Neural cell (in vitro differentiated cells): ENCODE measurements at regions not wholly inside any gene's neighbourhood (a gene's known extent, or its start where the extent isn't known, plus 50 kb on each side); places are given as distances from the start of the nearest gene placed in this dataset.

Experiments used
- H2AFZ ChIP-seq: fragments of 200-600, 300-800 bp; sonication (generic), shearing (Covaris generic); 2 replicates; pipeline ENCODE4 v1.6.0; 2014; ENCODE audit warnings: low read depth, mild to moderate bottlenecking, antibody characterized with exemption, low read length, moderate library complexity
- H3F3A ChIP-seq: fragments of 200-600 bp; shearing (Covaris generic); 2 replicates; pipeline ENCODE4 v1.6.1; 2016; ENCODE audit warnings: mild to moderate bottlenecking, moderate library complexity, mixed read lengths, antibody characterized with exemption, low read length; ENCODE audit not compliant: insufficient read depth, poor library complexity, severe bottlenecking
- H3K27ac ChIP-seq: fragments of 200-600, 300-800 bp; sonication (generic), shearing (Covaris generic); 2 replicates; pipeline ENCODE4 v1.5.1; 2014; ENCODE audit warnings: mild to moderate bottlenecking, low read length, moderate library complexity
- H3K27me3 ChIP-seq: fragments of 300-800, 200-600 bp; sonication (generic), shearing (Covaris generic); 2 replicates; pipeline ENCODE4 v1.6.0; 2014; ENCODE audit warnings: mild to moderate bottlenecking, low read depth, low read length, moderate library complexity; ENCODE audit not compliant: insufficient read depth
- H3K36me3 ChIP-seq: fragments of 300-800, 200-600 bp; sonication (generic), shearing (Covaris generic); 2 replicates; pipeline ENCODE4 v1.5.1; 2014; ENCODE audit warnings: mild to moderate bottlenecking, antibody characterized with exemption, low read length, moderate library complexity; ENCODE audit not compliant: insufficient read depth
- H3K4me2 ChIP-seq: fragments of 300-800, 200-600 bp; sonication (generic), shearing (Covaris generic); 2 replicates; pipeline ENCODE4 v1.6.0; 2014; ENCODE audit warnings: mild to moderate bottlenecking, low read length
- H3K4me3 ChIP-seq: fragments of 300-800, 200-600 bp; sonication (generic), shearing (Covaris generic); 2 replicates; pipeline ENCODE4 v1.5.1; 2014; ENCODE audit warnings: mild to moderate bottlenecking, low read length, moderate library complexity
- H3K79me2 ChIP-seq: fragments of 200-600 bp; shearing (Covaris generic); replicated peaks from 2 replicates; pipeline ENCODE4 v1.6.0; 2014; ENCODE audit warnings: mild to moderate bottlenecking, low read length, moderate library complexity; ENCODE audit not compliant: insufficient read depth
- H3K9ac ChIP-seq: fragments of 300-800, 200-600 bp; sonication (generic), shearing (Covaris generic); 2 replicates; pipeline ENCODE4 v1.6.1; 2016; ENCODE audit warnings: mild to moderate bottlenecking, low read length, mixed read lengths
- H3K9me2 ChIP-seq: fragments of 200-600 bp; shearing (Covaris generic); 2 replicates; pipeline ENCODE4 v1.6.1; 2016; ENCODE audit warnings: mild to moderate bottlenecking, low read length, mixed read lengths; ENCODE audit not compliant: insufficient read depth
- H3K9me3 ChIP-seq: fragments of 200-600, 300-800 bp; sonication (generic), shearing (Covaris generic); 2 replicates; pipeline ENCODE4 v1.6.1; 2016; ENCODE audit warnings: mild to moderate bottlenecking, mixed run types, low read length, moderate library complexity, mixed read lengths
- H4K20me1 ChIP-seq: fragments of 200-600 bp; shearing (Covaris generic); 2 replicates; pipeline ENCODE4 v1.6.1; 2016; ENCODE audit warnings: mild to moderate bottlenecking, mixed run types; ENCODE audit not compliant: insufficient read depth
- EP300 ChIP-seq: fragments of 450-650 bp; conservative IDR thresholded peaks from 2 replicates; pipeline ENCODE4 v1.6.1; 2014; ENCODE audit warnings: antibody characterized with exemption, mild to moderate bottlenecking, moderate library complexity; ENCODE audit not compliant: poor library complexity, severe bottlenecking
- EZH2 ChIP-seq: fragments of 200-600, 300-800 bp; shearing (Covaris generic), sonication (generic); IDR thresholded peaks from 2 replicates; pipeline ENCODE4 v1.6.1; 2014; ENCODE audit warnings: antibody characterized with exemption, low read length, borderline replicate concordance, mild to moderate bottlenecking; ENCODE audit not compliant: insufficient read depth, poor library complexity, severe bottlenecking
- MXI1 ChIP-seq: fragments of 450-650 bp; conservative IDR thresholded peaks from 2 replicates; pipeline ENCODE4 v1.6.1; 2014; ENCODE audit warnings: antibody characterized with exemption, mild to moderate bottlenecking; ENCODE audit not compliant: poor library complexity, severe bottlenecking
- POLR2AphosphoS5 ChIP-seq: IDR thresholded peaks from 2 replicates; pipeline ENCODE4 v1.6.1; 2012
- RAD21 ChIP-seq: fragments of 450-650 bp; conservative IDR thresholded peaks from 2 replicates; pipeline ENCODE4 v1.6.1; 2014; ENCODE audit warnings: antibody characterized with exemption, mild to moderate bottlenecking, moderate library complexity
- SMC3 ChIP-seq: fragments of 450-650 bp; conservative IDR thresholded peaks from 2 replicates; pipeline ENCODE4 v1.6.1; 2014; ENCODE audit warnings: antibody characterized with exemption, mild to moderate bottlenecking, moderate library complexity; ENCODE audit not compliant: poor library complexity
- TAF1 ChIP-seq: IDR thresholded peaks from 2 replicates; pipeline ENCODE4 v1.6.1; 2012; ENCODE audit warnings: low read depth
- TF ChIP-seq, protein P1 (sequence below): fragments of 450-650 bp; IDR thresholded peaks from 2 replicates; pipeline ENCODE4 v1.5.1; 2014; ENCODE audit warnings: antibody characterized with exemption, mild to moderate bottlenecking, moderate library complexity; ENCODE audit not compliant: poor library complexity, severe bottlenecking
- TF ChIP-seq, protein P2 (sequence below): IDR thresholded peaks from 2 replicates; pipeline ENCODE4 v1.6.1; 2012; ENCODE audit warnings: borderline replicate concordance

DNA sequence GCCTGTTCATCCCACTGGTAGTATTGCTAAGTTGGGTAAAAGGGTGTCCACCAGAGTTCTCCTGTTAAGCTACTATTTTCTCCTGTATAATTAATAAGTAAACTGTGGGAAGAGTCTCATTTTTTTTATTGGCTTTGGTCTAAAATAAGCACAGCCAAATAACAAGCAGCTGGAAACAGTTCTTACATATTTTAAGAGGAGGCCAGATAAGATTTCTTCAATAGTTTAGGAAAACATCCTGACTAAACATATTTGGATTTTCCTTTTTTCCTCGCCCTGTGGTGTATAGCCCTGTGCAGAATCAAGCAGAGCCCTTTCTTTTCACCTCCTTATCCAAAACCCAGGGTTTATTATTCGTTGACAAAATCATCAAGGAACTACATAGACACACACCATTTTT lies 122.2 kb upstream of the ZNF608 start:
- H4K20me1 ChIP-seq = no peaks in the 10 kb centered on the region
- H3K36me3 ChIP-seq = no peaks in the 10 kb centered on the region
- no peak overlapping the region for H3K9ac ChIP-seq
- no peaks in the 10 kb centered on the region for H3K79me2 ChIP-seq
- H3F3A ChIP-seq = no peaks in the 10 kb centered on the region
- H3K27me3 ChIP-seq = no peaks in the 10 kb centered on the region
- H2AFZ ChIP-seq = no peak overlapping the region
- no peak overlapping the region for H3K4me2 ChIP-seq
- H3K9me2 ChIP-seq = no peaks in the 10 kb centered on the region
- H3K9me3 ChIP-seq = no peaks in the 10 kb centered on the region
- no peak for TF ChIP-seq TAF1
- TF ChIP-seq EP300 = no peak
- no peak for TF ChIP-seq RAD21
- TF ChIP-seq, protein P1, sequence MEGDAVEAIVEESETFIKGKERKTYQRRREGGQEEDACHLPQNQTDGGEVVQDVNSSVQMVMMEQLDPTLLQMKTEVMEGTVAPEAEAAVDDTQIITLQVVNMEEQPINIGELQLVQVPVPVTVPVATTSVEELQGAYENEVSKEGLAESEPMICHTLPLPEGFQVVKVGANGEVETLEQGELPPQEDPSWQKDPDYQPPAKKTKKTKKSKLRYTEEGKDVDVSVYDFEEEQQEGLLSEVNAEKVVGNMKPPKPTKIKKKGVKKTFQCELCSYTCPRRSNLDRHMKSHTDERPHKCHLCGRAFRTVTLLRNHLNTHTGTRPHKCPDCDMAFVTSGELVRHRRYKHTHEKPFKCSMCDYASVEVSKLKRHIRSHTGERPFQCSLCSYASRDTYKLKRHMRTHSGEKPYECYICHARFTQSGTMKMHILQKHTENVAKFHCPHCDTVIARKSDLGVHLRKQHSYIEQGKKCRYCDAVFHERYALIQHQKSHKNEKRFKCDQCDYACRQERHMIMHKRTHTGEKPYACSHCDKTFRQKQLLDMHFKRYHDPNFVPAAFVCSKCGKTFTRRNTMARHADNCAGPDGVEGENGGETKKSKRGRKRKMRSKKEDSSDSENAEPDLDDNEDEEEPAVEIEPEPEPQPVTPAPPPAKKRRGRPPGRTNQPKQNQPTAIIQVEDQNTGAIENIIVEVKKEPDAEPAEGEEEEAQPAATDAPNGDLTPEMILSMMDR = no peak
- TF ChIP-seq MXI1 = no peak
- no peak for TF ChIP-seq POLR2AphosphoS5
- TF ChIP-seq SMC3 = no peak
- TF ChIP-seq, protein P2, sequence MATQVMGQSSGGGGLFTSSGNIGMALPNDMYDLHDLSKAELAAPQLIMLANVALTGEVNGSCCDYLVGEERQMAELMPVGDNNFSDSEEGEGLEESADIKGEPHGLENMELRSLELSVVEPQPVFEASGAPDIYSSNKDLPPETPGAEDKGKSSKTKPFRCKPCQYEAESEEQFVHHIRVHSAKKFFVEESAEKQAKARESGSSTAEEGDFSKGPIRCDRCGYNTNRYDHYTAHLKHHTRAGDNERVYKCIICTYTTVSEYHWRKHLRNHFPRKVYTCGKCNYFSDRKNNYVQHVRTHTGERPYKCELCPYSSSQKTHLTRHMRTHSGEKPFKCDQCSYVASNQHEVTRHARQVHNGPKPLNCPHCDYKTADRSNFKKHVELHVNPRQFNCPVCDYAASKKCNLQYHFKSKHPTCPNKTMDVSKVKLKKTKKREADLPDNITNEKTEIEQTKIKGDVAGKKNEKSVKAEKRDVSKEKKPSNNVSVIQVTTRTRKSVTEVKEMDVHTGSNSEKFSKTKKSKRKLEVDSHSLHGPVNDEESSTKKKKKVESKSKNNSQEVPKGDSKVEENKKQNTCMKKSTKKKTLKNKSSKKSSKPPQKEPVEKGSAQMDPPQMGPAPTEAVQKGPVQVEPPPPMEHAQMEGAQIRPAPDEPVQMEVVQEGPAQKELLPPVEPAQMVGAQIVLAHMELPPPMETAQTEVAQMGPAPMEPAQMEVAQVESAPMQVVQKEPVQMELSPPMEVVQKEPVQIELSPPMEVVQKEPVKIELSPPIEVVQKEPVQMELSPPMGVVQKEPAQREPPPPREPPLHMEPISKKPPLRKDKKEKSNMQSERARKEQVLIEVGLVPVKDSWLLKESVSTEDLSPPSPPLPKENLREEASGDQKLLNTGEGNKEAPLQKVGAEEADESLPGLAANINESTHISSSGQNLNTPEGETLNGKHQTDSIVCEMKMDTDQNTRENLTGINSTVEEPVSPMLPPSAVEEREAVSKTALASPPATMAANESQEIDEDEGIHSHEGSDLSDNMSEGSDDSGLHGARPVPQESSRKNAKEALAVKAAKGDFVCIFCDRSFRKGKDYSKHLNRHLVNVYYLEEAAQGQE = no peak
- no peak for TF ChIP-seq EZH2
- H3K27ac ChIP-seq = no peak overlapping the region
- no peak overlapping the region for H3K4me3 ChIP-seq

DNA sequence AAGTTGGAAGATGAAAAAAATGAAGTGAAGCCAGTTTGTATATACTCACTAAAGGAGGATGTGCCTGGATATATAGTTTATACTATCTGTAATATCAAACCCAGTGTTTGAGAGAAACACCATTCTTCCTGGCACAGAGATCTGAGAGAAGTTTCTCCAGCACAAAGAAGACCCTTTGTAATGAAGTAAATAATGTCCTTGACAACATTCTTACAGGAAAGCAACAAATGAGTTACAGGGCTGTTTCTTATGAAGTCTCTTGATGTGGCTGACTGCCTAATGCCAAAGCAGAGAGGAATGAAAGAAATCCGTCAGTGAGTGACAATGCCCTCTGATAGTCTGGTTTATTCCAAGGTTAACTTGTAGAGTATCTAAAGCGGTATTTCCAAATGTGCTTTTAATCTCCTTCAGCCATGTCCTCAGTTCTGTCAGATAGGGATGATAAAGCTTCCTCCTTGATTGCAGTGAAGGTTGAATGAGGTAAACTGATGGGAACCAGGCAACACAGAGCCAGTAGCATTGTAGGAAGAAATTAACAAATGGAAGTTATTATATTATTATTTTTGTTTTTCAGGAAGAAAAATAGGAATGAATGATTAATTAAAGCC lies 123.1 kb upstream of the ZNF608 start:
- TF ChIP-seq, protein P2 = no peak
- no peak for TF ChIP-seq MXI1
- TF ChIP-seq SMC3 = no peak
- TF ChIP-seq TAF1 = no peak
- no peak for TF ChIP-seq POLR2AphosphoS5
- no peak for TF ChIP-seq EP300

More for the DNA sequence above, 123.1 kb upstream of the ZNF608 start:
- H3K9me2 ChIP-seq = no peaks in the 10 kb centered on the region
- no peaks in the 10 kb centered on the region for H3F3A ChIP-seq
- no peaks in the 10 kb centered on the region for H4K20me1 ChIP-seq
- no peaks in the 10 kb centered on the region for H3K79me2 ChIP-seq
- no peaks in the 10 kb centered on the region for H3K27me3 ChIP-seq
- H3K4me3 ChIP-seq = no peak overlapping the region
- no peaks in the 10 kb centered on the region for H3K9me3 ChIP-seq
- H2AFZ ChIP-seq = no peak overlapping the region
- H3K4me2 ChIP-seq = no peak overlapping the region
- no peak overlapping the region for H3K27ac ChIP-seq
- H3K9ac ChIP-seq = no peak overlapping the region
- H3K36me3 ChIP-seq = no peaks in the 10 kb centered on the region
